ENCODE measurements at regions not wholly inside any gene's neighbourhood (a gene's known extent, or its start where the extent isn't known, plus 50 kb on each side); places are given as distances from the start of the nearest gene placed in this dataset.

DNA sequence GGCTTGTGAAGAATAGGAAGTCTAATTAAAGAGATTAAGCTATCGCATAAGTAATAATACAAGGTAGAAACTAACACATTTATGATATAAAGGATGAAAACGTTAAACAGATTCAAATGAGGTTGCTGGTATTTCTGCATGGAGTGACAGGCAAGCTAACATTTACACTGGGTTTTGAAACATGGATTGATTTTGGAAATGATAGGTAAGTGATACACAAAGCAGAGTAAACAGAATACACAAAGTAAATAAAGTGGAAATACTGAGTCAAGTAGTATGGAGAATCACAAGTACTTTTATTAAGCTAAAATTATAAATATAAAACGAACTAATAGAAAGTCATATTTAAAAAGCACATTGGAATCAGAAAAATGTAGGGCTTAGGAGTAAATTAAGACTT lies 665.3 kb downstream of the STPG2 start:
- no peaks in the 10 kb centered on the region for H3K4me1 ChIP-seq
- intact Hi-C loops (cut with DNase I; ENCODE audit: low total_unique reads): no loop called here
- DNase-seq: no peak

GRCh38 chr4:97479388-97479787 lies 663.9 kb downstream of the STPG2 start:
- no peak for TF ChIP-seq EP300 (IDR thresholded peaks at IDR 0.05; ENCODE audit: low read depth)
- no peak for TF ChIP-seq POLR2AphosphoS5 (IDR thresholded peaks at IDR 0.05)
- TF ChIP-seq POLR2A (IDR thresholded peaks at IDR 0.05): no peak
- TF ChIP-seq, protein P1, sequence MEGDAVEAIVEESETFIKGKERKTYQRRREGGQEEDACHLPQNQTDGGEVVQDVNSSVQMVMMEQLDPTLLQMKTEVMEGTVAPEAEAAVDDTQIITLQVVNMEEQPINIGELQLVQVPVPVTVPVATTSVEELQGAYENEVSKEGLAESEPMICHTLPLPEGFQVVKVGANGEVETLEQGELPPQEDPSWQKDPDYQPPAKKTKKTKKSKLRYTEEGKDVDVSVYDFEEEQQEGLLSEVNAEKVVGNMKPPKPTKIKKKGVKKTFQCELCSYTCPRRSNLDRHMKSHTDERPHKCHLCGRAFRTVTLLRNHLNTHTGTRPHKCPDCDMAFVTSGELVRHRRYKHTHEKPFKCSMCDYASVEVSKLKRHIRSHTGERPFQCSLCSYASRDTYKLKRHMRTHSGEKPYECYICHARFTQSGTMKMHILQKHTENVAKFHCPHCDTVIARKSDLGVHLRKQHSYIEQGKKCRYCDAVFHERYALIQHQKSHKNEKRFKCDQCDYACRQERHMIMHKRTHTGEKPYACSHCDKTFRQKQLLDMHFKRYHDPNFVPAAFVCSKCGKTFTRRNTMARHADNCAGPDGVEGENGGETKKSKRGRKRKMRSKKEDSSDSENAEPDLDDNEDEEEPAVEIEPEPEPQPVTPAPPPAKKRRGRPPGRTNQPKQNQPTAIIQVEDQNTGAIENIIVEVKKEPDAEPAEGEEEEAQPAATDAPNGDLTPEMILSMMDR (IDR thresholded peaks at IDR 0.05): no peak
- no peaks in the 10 kb centered on the region for H3K4me1 ChIP-seq

More for the DNA sequence above, 665.3 kb downstream of the STPG2 start:
- TF ChIP-seq POLR2AphosphoS5 (IDR thresholded peaks at IDR 0.05): no peak
- TF ChIP-seq, protein P1 (IDR thresholded peaks at IDR 0.05): no peak
- TF ChIP-seq POLR2A (IDR thresholded peaks at IDR 0.05): no peak
- TF ChIP-seq EP300 (IDR thresholded peaks at IDR 0.05; ENCODE audit: low read depth): no peak
- no peak overlapping the region for H3K27ac ChIP-seq
- H3K9me3 ChIP-seq: no peaks in the 10 kb centered on the region
- no peak overlapping the region for H3K4me3 ChIP-seq
- H3K27me3 ChIP-seq: no peaks in the 10 kb centered on the region
- H3K36me3 ChIP-seq: no peaks in the 10 kb centered on the region
- in situ Hi-C loops (cut with MboI; ENCODE audit: low pct_ligation_motif_present in 1 of 4, low pct_unique_long_range_greater_than_20kb in 1 of 4, low sequenced_read_pairs in 3 of 4): no loop called here
- WGBS, 2 donors (ENCODE audit: low coverage in 1 of 2): 77 to 80% methylated on average over 3 of the region's 3 CpGs

DNA sequence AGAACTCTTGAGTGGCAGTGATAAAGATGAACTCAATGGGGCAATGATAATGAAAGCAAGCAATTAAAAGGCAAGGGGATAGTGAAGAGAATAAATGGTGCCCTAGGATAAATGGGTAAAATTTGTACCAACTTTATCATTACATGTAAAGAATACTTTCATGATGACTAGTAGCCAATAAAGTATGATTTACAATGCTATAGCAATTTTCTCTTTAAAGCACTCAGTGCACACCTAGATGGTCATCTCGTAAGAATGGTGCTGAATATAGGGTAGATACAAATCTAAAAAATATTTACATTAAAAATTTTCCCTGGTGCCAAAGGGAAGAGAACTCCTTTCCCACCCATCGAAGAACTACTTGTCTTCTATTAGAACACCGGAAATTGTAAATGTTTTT lies 651.4 kb downstream of the STPG2 start:
- in situ Hi-C loops (cut with MboI; ENCODE audit: low pct_ligation_motif_present in 1 of 4, low pct_unique_long_range_greater_than_20kb in 1 of 4, low sequenced_read_pairs in 3 of 4): no loop called here
- H3K4me3 ChIP-seq: no peak overlapping the region
- TF ChIP-seq POLR2A (IDR thresholded peaks at IDR 0.05): no peak
- no peak for TF ChIP-seq POLR2AphosphoS5 (IDR thresholded peaks at IDR 0.05)
- TF ChIP-seq EP300 (IDR thresholded peaks at IDR 0.05; ENCODE audit: low read depth): no peak
- TF ChIP-seq, protein P1 (IDR thresholded peaks at IDR 0.05): no peak
- H3K4me1 ChIP-seq: no peaks in the 10 kb centered on the region
- H3K9me3 ChIP-seq: no peaks in the 10 kb centered on the region
- 82% methylated on average over 3 of the region's 3 CpGs for WGBS, 2 donors (ENCODE audit: low coverage in 1 of 2)
- H3K27me3 ChIP-seq: no peaks in the 10 kb centered on the region
- no peak for DNase-seq
- intact Hi-C loops (cut with DNase I; ENCODE audit: low total_unique reads): no loop called here
- no peak overlapping the region for H3K27ac ChIP-seq
- no peaks in the 10 kb centered on the region for H3K36me3 ChIP-seq

More at GRCh38 chr4:97479388-97479787, 663.9 kb downstream of the STPG2 start:
- H3K27ac ChIP-seq: no peak overlapping the region
- intact Hi-C loops (cut with DNase I; ENCODE audit: low total_unique reads): no loop called here
- H3K36me3 ChIP-seq: no peaks in the 10 kb centered on the region
- DNase-seq: no peak
- 64 to 74% methylated on average over 1 of the region's 1 CpG for WGBS, 2 donors (ENCODE audit: low coverage in 1 of 2)
- no peaks in the 10 kb centered on the region for H3K9me3 ChIP-seq
- H3K27me3 ChIP-seq: no peaks in the 10 kb centered on the region
- no peak overlapping the region for H3K4me3 ChIP-seq
- in situ Hi-C loops (cut with MboI; ENCODE audit: low pct_ligation_motif_present in 1 of 4, low pct_unique_long_range_greater_than_20kb in 1 of 4, low sequenced_read_pairs in 3 of 4): no loop called here

DNA sequence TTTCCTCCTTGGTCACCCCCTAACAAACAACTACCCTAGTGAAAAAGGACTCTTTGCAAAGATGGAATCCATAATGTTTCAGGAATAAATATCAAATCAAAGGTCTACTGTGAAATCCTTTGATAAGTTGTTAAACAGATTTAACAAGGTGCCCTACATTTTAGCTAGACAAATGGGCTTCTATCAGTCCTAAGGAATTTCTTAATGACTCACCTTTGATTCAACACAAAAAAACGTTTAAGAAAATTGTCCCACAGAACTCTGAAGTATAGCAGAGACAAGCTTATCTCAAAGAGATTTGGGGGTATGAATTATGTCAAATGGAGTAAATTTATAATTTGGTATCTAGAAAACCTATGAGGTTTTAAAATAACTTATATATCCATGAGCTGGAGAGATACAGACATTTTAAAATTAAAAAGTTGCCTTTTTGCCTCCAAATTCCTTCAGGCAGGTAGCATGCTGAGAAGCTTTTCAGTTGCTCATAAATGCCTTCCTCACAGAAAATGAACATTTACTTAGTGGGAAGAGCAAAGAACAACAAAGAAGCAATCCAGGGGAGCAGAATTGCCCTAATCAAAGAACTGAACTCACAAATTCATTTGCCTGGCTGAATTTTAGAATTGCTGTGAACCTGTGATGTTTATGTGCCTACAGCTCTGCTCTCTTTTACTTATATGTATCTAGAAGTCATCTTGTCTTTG lies 649.3 kb downstream of the STPG2 start:
- in situ Hi-C loops (cut with MboI; ENCODE audit: low pct_ligation_motif_present in 1 of 4, low pct_unique_long_range_greater_than_20kb in 1 of 4, low sequenced_read_pairs in 3 of 4): no loop called here
- DNase-seq: no peak
- 0 to 21% methylated on average over 1 of the region's 1 CpG for WGBS, 2 donors (ENCODE audit: low coverage in 1 of 2)
- Histone ChIP-seq H3K9me3 (no peaks in the 10 kb centered on the region), H3K27ac (no peak overlapping the region), H3K27me3 (no peaks in the 10 kb centered on the region), H3K36me3 (no peaks in the 10 kb centered on the region), H3K4me1 (no peaks in the 10 kb centered on the region), H3K4me3 (no peak overlapping the region)
- intact Hi-C loops (cut with DNase I; ENCODE audit: low total_unique reads): no loop called here
- TF ChIP-seq, protein P1 (IDR thresholded peaks at IDR 0.05): no peak
- no peak for TF ChIP-seq EP300 (IDR thresholded peaks at IDR 0.05; ENCODE audit: low read depth)
- TF ChIP-seq POLR2A (IDR thresholded peaks at IDR 0.05): no peak
- no peak for TF ChIP-seq POLR2AphosphoS5 (IDR thresholded peaks at IDR 0.05)

All from transverse colon (tissue), 4 donors.